ENCODE measurements at regions not wholly inside any gene's neighbourhood (a gene's known extent, or its start where the extent isn't known, plus 50 kb on each side); places are given as distances from the start of the nearest gene placed in this dataset.

GRCh38 chr5:67605730-67606585, 409.4 kb upstream of the CD180 start:
- H3K36me3 Mint-ChIP-seq (ENCODE audit: low read depth) = no peaks in the 10 kb centered on the region
- H3K4me3 Mint-ChIP-seq (ENCODE audit: low read depth) = no peak overlapping the region
- H3K27ac Mint-ChIP-seq = no peak overlapping the region
- peaks cover 3% of the 10 kb centered on the region for H3K9me3 Mint-ChIP-seq
- H3K4me1 Mint-ChIP-seq (ENCODE audit: low read depth) = no peaks in the 10 kb centered on the region
- intact Hi-C loops (cut with micrococcal nuclease) = no loop called here
- no peak for DNase-seq (ENCODE audit: low spot score)
- H3K27me3 Mint-ChIP-seq (ENCODE audit: low read depth) = peaks cover under 1% of the 10 kb centered on the region

GRCh38 chr5:67591491-67591890, 394.9 kb upstream of the CD180 start:
- H3K36me3 Mint-ChIP-seq (ENCODE audit: low read depth) = no peaks in the 10 kb centered on the region
- intact Hi-C loops (cut with micrococcal nuclease) = no loop called here
- H3K4me1 Mint-ChIP-seq (ENCODE audit: low read depth) = no peaks in the 10 kb centered on the region
- no peaks in the 10 kb centered on the region for H3K27me3 Mint-ChIP-seq (ENCODE audit: low read depth)
- no peaks in the 10 kb centered on the region for H3K9me3 Mint-ChIP-seq
- H3K27ac Mint-ChIP-seq = no peak overlapping the region
- DNase-seq (ENCODE audit: low spot score) = no peak
- H3K4me3 Mint-ChIP-seq (ENCODE audit: low read depth) = no peak overlapping the region

- Mint-ChIP-seq H3K27me3 (ENCODE audit: low read depth) (no peaks in the 10 kb centered on the region), H3K36me3 (ENCODE audit: low read depth) (no peaks in the 10 kb centered on the region), H3K4me3 (ENCODE audit: low read depth) (no peak overlapping the region), H3K27ac (no peak overlapping the region), H3K4me1 (ENCODE audit: low read depth) (no peaks in the 10 kb centered on the region), H3K9me3 (no peaks in the 10 kb centered on the region)
- intact Hi-C loops (cut with micrococcal nuclease) = no loop called here
- DNase-seq (ENCODE audit: low spot score) = no peak
These were observed 391.8 kb upstream of the CD180 start for GRCh38 chr5:67588389-67588788.

GRCh38 chr5:67581203-67581602, 384.6 kb upstream of the CD180 start:
- Mint-ChIP-seq H3K9me3 (no peaks in the 10 kb centered on the region), H3K27me3 (ENCODE audit: low read depth) (no peaks in the 10 kb centered on the region), H3K27ac (no peak overlapping the region), H3K4me1 (ENCODE audit: low read depth) (no peaks in the 10 kb centered on the region), H3K4me3 (ENCODE audit: low read depth) (no peak overlapping the region), H3K36me3 (ENCODE audit: low read depth) (no peaks in the 10 kb centered on the region)
- no peak for DNase-seq (ENCODE audit: low spot score)
- intact Hi-C loops (cut with micrococcal nuclease) = no loop called here

GRCh38 chr5:67578011-67578410, 381.4 kb upstream of the CD180 start:
- Mint-ChIP-seq H3K27ac (no peak overlapping the region), H3K4me1 (ENCODE audit: low read depth) (no peaks in the 10 kb centered on the region), H3K9me3 (peaks cover 8% of the 10 kb centered on the region), H3K36me3 (ENCODE audit: low read depth) (no peaks in the 10 kb centered on the region), H3K4me3 (ENCODE audit: low read depth) (no peak overlapping the region), H3K27me3 (ENCODE audit: low read depth) (peaks cover 2% of the 10 kb centered on the region)
- DNase-seq (ENCODE audit: low spot score) = no peak
- intact Hi-C loops (cut with micrococcal nuclease) = no loop called here

- Mint-ChIP-seq H3K27ac (no peak overlapping the region), H3K4me3 (ENCODE audit: low read depth) (no peak overlapping the region), H3K4me1 (ENCODE audit: low read depth) (no peaks in the 10 kb centered on the region), H3K9me3 (peaks cover 9% of the 10 kb centered on the region), H3K27me3 (ENCODE audit: low read depth) (peaks cover 2% of the 10 kb centered on the region), H3K36me3 (ENCODE audit: low read depth) (no peaks in the 10 kb centered on the region)
- DNase-seq (ENCODE audit: low spot score) = no peak
- intact Hi-C loops (cut with micrococcal nuclease) = no loop called here
These were observed 380.8 kb upstream of the CD180 start for GRCh38 chr5:67577424-67577823.

GRCh38 chr5:67576112-67576511, 379.5 kb upstream of the CD180 start:
- Mint-ChIP-seq H3K27me3 (ENCODE audit: low read depth) (peaks cover 2% of the 10 kb centered on the region), H3K4me3 (ENCODE audit: low read depth) (no peak overlapping the region), H3K36me3 (ENCODE audit: low read depth) (no peaks in the 10 kb centered on the region), H3K4me1 (ENCODE audit: low read depth) (no peaks in the 10 kb centered on the region), H3K27ac (no peak overlapping the region), H3K9me3 (peaks cover 9% of the 10 kb centered on the region)
- no peak for DNase-seq (ENCODE audit: low spot score)
- intact Hi-C loops (cut with micrococcal nuclease) = no loop called here

- intact Hi-C loops (cut with micrococcal nuclease) = no loop called here
- Mint-ChIP-seq H3K4me3 (ENCODE audit: low read depth) (no peak overlapping the region), H3K27me3 (ENCODE audit: low read depth) (peaks cover 2% of the 10 kb centered on the region), H3K4me1 (ENCODE audit: low read depth) (no peaks in the 10 kb centered on the region), H3K36me3 (ENCODE audit: low read depth) (no peaks in the 10 kb centered on the region), H3K9me3 (peaks cover 9% of the 10 kb centered on the region), H3K27ac (no peak overlapping the region)
- DNase-seq (ENCODE audit: low spot score) = no peak
These were observed 378.5 kb upstream of the CD180 start for GRCh38 chr5:67575087-67575486.

GRCh38 chr5:67561151-67561932, 364.7 kb upstream of the CD180 start:
- Mint-ChIP-seq H3K4me1 (ENCODE audit: low read depth) (no peaks in the 10 kb centered on the region), H3K27me3 (ENCODE audit: low read depth) (no peaks in the 10 kb centered on the region), H3K4me3 (ENCODE audit: low read depth) (no peak overlapping the region), H3K36me3 (ENCODE audit: low read depth) (no peaks in the 10 kb centered on the region), H3K27ac (no peak overlapping the region), H3K9me3 (peaks cover 6% of the 10 kb centered on the region)
- intact Hi-C loops (cut with micrococcal nuclease) = no loop called here
- no peak for DNase-seq (ENCODE audit: low spot score)

GRCh38 chr5:67552773-67553172, 356.2 kb upstream of the CD180 start:
- Mint-ChIP-seq H3K27ac (no peak overlapping the region), H3K9me3 (no peaks in the 10 kb centered on the region), H3K4me1 (ENCODE audit: low read depth) (peaks cover 2% of the 10 kb centered on the region), H3K4me3 (ENCODE audit: low read depth) (no peak overlapping the region), H3K27me3 (ENCODE audit: low read depth) (no peaks in the 10 kb centered on the region), H3K36me3 (ENCODE audit: low read depth) (no peaks in the 10 kb centered on the region)
- DNase-seq (ENCODE audit: low spot score) = no peak
- intact Hi-C loops (cut with micrococcal nuclease) = no loop called here

- no peak overlapping the region for H3K27ac Mint-ChIP-seq
- H3K9me3 Mint-ChIP-seq = no peaks in the 10 kb centered on the region
- H3K27me3 Mint-ChIP-seq (ENCODE audit: low read depth) = no peaks in the 10 kb centered on the region
- DNase-seq (ENCODE audit: low spot score) = no peak
- H3K36me3 Mint-ChIP-seq (ENCODE audit: low read depth) = no peaks in the 10 kb centered on the region
- peaks cover 2% of the 10 kb centered on the region for H3K4me1 Mint-ChIP-seq (ENCODE audit: low read depth)
- H3K4me3 Mint-ChIP-seq (ENCODE audit: low read depth) = no peak overlapping the region
- intact Hi-C loops (cut with micrococcal nuclease) = no loop called here
These were observed 353.3 kb upstream of the CD180 start for GRCh38 chr5:67549947-67550346.

GRCh38 chr5:67549296-67549618, 352.7 kb upstream of the CD180 start:
- Mint-ChIP-seq H3K36me3 (ENCODE audit: low read depth) (no peaks in the 10 kb centered on the region), H3K27me3 (ENCODE audit: low read depth) (no peaks in the 10 kb centered on the region), H3K27ac (no peak overlapping the region), H3K9me3 (no peaks in the 10 kb centered on the region), H3K4me1 (ENCODE audit: low read depth) (peaks cover 2% of the 10 kb centered on the region), H3K4me3 (ENCODE audit: low read depth) (no peak overlapping the region)
- intact Hi-C loops (cut with micrococcal nuclease) = no loop called here
- DNase-seq (ENCODE audit: low spot score) = no peak

GRCh38 chr5:67548520-67549295, 352.1 kb upstream of the CD180 start:
- peaks cover 2% of the 10 kb centered on the region for H3K4me1 Mint-ChIP-seq (ENCODE audit: low read depth)
- DNase-seq (ENCODE audit: low spot score) = no peak
- no peaks in the 10 kb centered on the region for H3K36me3 Mint-ChIP-seq (ENCODE audit: low read depth)
- no peak overlapping the region for H3K27ac Mint-ChIP-seq
- no peaks in the 10 kb centered on the region for H3K27me3 Mint-ChIP-seq (ENCODE audit: low read depth)
- H3K9me3 Mint-ChIP-seq = no peaks in the 10 kb centered on the region
- no peak overlapping the region for H3K4me3 Mint-ChIP-seq (ENCODE audit: low read depth)
- intact Hi-C loops (cut with micrococcal nuclease) = no loop called here
